Smooth muscle cell (in vitro differentiated cells): ENCODE measurements at regions not wholly inside any gene's neighbourhood (a gene's known extent, or its start where the extent isn't known, plus 50 kb on each side); places are given as distances from the start of the nearest gene placed in this dataset.
"Not testable (repeated sequence)": the region's sequence is repeated elsewhere in the genome, so short reads cannot be mapped to it uniquely, and the experiment has no call there.

Experiments
- DNase-seq: peaks from one replicate; lab custom pipeline; 2025; ENCODE audit not compliant: unreplicated experiment; lab: John Stamatoyannopoulos, UW
- H2AFZ ChIP-seq: fragments of 200-600 bp; sonication (generic); 2 replicates; pipeline ENCODE4 v1.6.0; 2016; ENCODE audit warnings: antibody characterized with exemption, low read depth, mild to moderate bottlenecking
- H3F3A ChIP-seq: fragments of 200-600 bp; sonication (generic); 2 replicates; pipeline ENCODE4 v1.6.0; 2017; ENCODE audit warnings: antibody characterized with exemption, low read depth
- H3K27ac ChIP-seq: fragments of 200-600 bp; sonication (generic); 2 replicates; pipeline ENCODE4 v1.5.1; 2016; ENCODE audit warnings: low read depth, mild to moderate bottlenecking
- H3K27me3 ChIP-seq: fragments of 200-600 bp; sonication (generic); 2 replicates; pipeline ENCODE4 v1.6.1; 2016; ENCODE audit warnings: low read depth, mild to moderate bottlenecking
- H3K36me3 ChIP-seq: fragments of 200-600 bp; sonication (generic); 2 replicates; pipeline ENCODE4 v1.5.1; 2016; ENCODE audit warnings: low read depth
- H3K4me1 ChIP-seq: fragments of 200-600 bp; sonication (generic); 2 replicates; pipeline ENCODE4 v1.5.1; 2016; ENCODE audit warnings: low read depth
- H3K4me2 ChIP-seq: fragments of 200-600 bp; sonication (generic); 2 replicates; pipeline ENCODE4 v1.6.0; 2016; ENCODE audit warnings: mild to moderate bottlenecking
- H3K4me3 ChIP-seq: fragments of 200-600 bp; sonication (generic); 2 replicates; pipeline ENCODE4 v1.5.1; 2016; ENCODE audit warnings: mild to moderate bottlenecking
- H3K79me2 ChIP-seq: fragments of 200-600 bp; sonication (generic); 2 replicates; pipeline ENCODE4 v1.6.0; 2016; ENCODE audit warnings: low read depth, mild to moderate bottlenecking
- H3K9ac ChIP-seq: fragments of 200-600 bp; sonication (generic); 2 replicates; pipeline ENCODE4 v1.6.0; 2016; ENCODE audit warnings: low read depth
- H3K9me3 ChIP-seq: fragments of 200-600 bp; sonication (generic); replicated peaks from 2 replicates; pipeline ENCODE4 v1.5.1; 2016; ENCODE audit warnings: low read depth
- H4K20me1 ChIP-seq: fragments of 200-600 bp; sonication (generic); 2 replicates; pipeline ENCODE4 v1.6.0; 2016; ENCODE audit warnings: low read depth
- WGBS: methylation state at CpG from one replicate; pipeline ENCODE4 v1.1.7; 2016; ENCODE audit warnings: low lambda C conversion rate; 5-methylcytosine and 5-hydroxymethylcytosine counted together
- TF ChIP-seq, protein P1 (sequence below): fragments of 200-600 bp; sonication (generic); IDR thresholded peaks from 2 replicates; pipeline ENCODE4 v1.5.1; 2017; ENCODE audit warnings: borderline replicate concordance, mild to moderate bottlenecking, antibody characterized with exemption; ENCODE audit not compliant: insufficient read depth, poor library complexity, severe bottlenecking

DNA sequence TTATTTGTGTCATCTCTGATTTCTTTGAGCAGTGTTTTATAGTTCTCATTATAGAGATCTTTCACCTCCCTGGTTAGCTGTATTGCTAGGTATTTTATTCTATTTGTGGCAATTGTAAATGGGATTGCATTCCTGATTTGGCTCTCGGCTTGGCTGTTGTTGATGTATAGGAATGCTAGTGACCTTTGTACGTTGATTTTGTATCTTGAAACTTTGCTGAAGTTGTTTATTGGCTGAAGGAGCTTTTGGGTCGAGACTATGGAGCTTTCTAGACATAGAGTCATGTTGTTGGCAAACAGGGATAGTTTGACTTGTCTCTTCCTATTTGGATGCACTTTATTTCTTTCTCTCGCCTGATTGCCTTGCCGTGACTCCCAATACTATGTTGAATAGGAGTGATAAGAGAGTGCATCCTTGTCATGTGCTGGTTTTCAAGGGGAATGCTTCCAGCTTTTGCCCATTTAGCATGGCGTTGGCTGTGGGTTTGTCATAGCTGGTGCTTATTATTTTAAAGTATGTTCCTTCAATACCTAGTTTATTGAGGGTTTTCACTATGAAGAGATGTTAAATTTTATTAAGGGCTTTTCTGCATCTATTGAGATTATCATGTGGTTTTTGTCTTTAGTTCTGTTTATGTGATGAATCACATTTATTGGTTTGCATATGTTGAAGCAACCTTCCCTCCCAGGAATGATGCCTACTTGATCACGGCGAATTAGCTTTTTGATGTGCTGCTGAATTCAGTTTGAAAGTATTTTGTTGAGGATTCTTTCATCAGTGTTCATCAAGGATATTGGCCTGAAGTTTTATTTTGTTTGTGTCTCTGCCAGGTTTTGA, 72.7 kb upstream of the BOD1L1 start:
- no peak for DNase-seq
- Histone ChIP-seq H3K4me2 (no peak overlapping the region), H4K20me1 (no peaks in the 10 kb centered on the region), H3K9ac (no peak overlapping the region), H3K4me3 (no peak overlapping the region), H2AFZ (no peak overlapping the region), H3K27me3 (no peaks in the 10 kb centered on the region), H3K36me3 (no peaks in the 10 kb centered on the region), H3K9me3 (no peaks in the 10 kb centered on the region), H3F3A (no peaks in the 10 kb centered on the region), H3K27ac (no peak overlapping the region), H3K79me2 (no peaks in the 10 kb centered on the region), H3K4me1 (no peaks in the 10 kb centered on the region)
- WGBS, result 86% methylated on average over 8 of the region's 8 CpGs
- TF ChIP-seq, protein P1, sequence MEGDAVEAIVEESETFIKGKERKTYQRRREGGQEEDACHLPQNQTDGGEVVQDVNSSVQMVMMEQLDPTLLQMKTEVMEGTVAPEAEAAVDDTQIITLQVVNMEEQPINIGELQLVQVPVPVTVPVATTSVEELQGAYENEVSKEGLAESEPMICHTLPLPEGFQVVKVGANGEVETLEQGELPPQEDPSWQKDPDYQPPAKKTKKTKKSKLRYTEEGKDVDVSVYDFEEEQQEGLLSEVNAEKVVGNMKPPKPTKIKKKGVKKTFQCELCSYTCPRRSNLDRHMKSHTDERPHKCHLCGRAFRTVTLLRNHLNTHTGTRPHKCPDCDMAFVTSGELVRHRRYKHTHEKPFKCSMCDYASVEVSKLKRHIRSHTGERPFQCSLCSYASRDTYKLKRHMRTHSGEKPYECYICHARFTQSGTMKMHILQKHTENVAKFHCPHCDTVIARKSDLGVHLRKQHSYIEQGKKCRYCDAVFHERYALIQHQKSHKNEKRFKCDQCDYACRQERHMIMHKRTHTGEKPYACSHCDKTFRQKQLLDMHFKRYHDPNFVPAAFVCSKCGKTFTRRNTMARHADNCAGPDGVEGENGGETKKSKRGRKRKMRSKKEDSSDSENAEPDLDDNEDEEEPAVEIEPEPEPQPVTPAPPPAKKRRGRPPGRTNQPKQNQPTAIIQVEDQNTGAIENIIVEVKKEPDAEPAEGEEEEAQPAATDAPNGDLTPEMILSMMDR, result no peak

DNA sequence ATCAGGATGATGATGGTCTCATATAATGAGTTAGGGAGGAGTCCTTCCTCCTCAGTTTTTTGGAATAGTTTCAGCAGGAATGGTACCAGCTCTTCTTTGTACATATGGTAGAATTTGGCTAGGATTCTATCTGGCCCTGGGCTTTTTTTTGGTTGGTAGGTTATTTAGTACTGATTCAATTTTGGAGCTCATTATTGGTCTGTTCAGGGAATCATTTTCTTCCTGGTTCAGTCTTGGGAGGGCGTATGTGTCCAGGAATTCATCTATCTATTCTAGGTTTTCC, 73.3 kb upstream of the BOD1L1 start:
- not testable (repeated sequence) for H3K36me3 ChIP-seq, H3K27ac ChIP-seq, H2AFZ ChIP-seq, H4K20me1 ChIP-seq, H3K79me2 ChIP-seq, DNase-seq, H3K4me1 ChIP-seq, H3K4me2 ChIP-seq, H3F3A ChIP-seq, H3K4me3 ChIP-seq, H3K9ac ChIP-seq, H3K27me3 ChIP-seq, H3K9me3 ChIP-seq
- 96% methylated on average over 1 of the region's 1 CpG for WGBS

DNA sequence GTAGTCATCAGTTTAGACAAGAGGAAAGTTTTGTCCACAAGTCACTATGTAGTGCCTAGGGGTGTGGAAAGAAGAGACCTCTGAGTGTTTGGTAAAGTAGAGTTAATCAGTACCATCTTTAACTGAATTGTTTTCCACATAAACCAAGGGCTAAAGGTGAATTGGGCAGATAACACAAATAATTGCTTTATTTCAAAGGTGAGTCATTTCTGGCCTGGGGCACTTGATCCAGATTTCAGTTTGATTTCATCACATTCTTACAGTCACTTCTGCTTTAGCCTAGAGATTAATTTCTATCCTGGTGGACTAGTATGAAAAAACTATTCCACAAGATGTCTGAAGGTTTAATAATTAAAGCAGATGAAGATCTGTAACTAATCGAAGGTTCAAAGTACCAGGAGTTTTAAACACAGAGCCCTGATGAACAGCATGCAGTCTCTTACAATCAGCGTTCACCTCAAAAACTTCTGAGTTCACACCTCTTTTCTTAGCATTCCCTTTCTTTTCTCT, 74.5 kb upstream of the BOD1L1 start:
- Histone ChIP-seq H3K4me2 (no peak overlapping the region), H3K27ac (no peak overlapping the region), H3F3A (no peaks in the 10 kb centered on the region), H3K4me1 (no peaks in the 10 kb centered on the region), H3K4me3 (no peak overlapping the region), H2AFZ (no peak overlapping the region), H3K27me3 (no peaks in the 10 kb centered on the region), H3K79me2 (no peaks in the 10 kb centered on the region), H3K36me3 (no peaks in the 10 kb centered on the region), H3K9me3 (no peaks in the 10 kb centered on the region), H4K20me1 (no peaks in the 10 kb centered on the region), H3K9ac (no peak overlapping the region)
- DNase-seq, result no peak
- TF ChIP-seq, protein P1, result no peak
- 92% methylated on average over 2 of the region's 2 CpGs for WGBS

DNA sequence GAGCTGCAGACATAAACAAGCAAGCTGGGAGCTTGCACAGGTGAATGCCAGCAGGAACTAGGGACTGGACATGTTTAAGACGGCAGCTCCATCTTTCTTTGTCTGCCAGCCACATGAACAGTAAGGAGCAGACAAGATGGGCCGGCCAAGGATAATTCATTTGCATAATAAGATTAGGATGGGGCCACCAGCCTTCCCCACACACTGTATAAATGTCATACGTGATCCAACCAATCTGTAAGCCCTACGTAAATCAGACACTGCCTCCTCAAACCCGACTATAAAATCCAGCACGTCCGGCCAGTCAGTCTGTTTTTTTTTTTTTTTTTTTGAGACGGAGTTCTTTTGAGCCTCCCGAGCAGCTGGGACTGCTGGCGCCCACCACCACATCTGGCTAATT, 75.6 kb upstream of the BOD1L1 start:
- Histone ChIP-seq H3K36me3 (no peaks in the 10 kb centered on the region), H3K4me3 (no peak overlapping the region), H3K9ac (no peak overlapping the region), H3K4me1 (no peaks in the 10 kb centered on the region), H2AFZ (no peak overlapping the region), H3F3A (no peaks in the 10 kb centered on the region), H3K79me2 (no peaks in the 10 kb centered on the region), H3K27me3 (no peaks in the 10 kb centered on the region), H3K4me2 (no peak overlapping the region), H4K20me1 (no peaks in the 10 kb centered on the region), H3K9me3 (no peaks in the 10 kb centered on the region), H3K27ac (no peak overlapping the region)
- 68% methylated on average over 9 of the region's 10 CpGs for WGBS
- no peak for DNase-seq
- TF ChIP-seq, protein P1, result no peak
